NCI-H146 treated with DMSO at 0.1 percent for 48 hours (cell line): ENCODE measurements at regions not wholly inside any gene's neighbourhood (a gene's known extent, or its start where the extent isn't known, plus 50 kb on each side); places are given as distances from the start of the nearest gene placed in this dataset.
"Not testable (repeated sequence)": the region's sequence is repeated elsewhere in the genome, so short reads cannot be mapped to it uniquely, and the experiment has no call there.

ENCODE experiments used
- DNase-seq: peaks from one replicate; lab custom pipeline; 2025; ENCODE audit not compliant: unreplicated experiment; lab: John Stamatoyannopoulos, UW

DNA sequence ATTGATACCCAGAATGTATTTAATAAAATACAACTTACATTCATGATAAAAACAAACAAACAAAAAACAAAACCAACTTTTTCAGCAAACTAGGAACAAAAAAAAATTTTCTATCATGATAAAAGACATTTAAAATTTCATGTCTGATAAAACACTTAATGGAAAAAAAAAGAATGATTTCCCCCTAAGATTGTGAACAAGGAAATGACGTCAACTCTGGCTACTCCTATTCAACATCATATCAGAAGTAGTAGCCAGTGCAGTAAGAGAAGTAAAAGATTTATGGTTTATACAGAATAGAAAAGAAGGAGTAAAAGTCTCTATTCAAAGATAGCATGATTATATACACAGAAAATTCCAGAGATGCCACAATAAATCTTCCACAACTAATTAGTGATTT lies 1306.6 kb downstream of the FSCB start:
- no peak for DNase-seq

DNA sequence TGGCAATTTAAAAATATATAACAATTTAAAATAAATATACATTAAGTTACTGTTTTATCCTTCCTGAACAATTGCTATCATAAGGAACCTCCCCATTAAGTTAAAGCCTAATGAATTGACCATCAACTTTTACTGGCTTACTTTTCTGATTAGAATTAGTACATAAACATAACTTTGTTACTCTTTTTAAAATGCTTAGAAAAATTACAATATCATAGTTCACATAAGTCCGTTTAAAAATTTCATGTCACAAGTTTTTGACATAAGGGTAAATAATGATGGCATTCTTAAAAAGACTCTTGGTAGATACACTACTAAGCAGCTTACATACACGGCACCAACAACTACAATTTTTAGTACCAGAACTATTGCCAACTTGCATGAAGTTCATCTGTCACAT lies 1308.6 kb downstream of the FSCB start:
- DNase-seq, result no peak

DNA sequence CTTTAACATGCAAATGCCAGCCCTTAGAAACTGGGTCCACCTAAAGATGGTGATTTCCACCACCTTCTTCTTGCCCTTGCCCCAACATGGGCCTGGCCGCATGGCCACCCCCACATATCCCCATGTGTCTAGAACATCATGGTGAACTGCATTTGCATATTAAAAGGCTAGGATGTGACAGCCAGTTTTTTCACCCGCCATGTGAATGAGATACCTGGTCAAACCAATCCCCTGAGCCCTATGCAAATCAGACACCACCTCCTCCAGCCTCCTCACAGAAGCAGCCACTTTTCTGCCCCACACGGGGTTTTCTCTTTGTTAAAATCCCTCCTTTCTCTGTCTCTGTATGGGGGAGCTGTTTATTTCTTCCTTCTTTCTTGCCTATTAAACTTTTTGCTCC lies 1322.5 kb downstream of the FSCB start:
- no peak for DNase-seq

DNA sequence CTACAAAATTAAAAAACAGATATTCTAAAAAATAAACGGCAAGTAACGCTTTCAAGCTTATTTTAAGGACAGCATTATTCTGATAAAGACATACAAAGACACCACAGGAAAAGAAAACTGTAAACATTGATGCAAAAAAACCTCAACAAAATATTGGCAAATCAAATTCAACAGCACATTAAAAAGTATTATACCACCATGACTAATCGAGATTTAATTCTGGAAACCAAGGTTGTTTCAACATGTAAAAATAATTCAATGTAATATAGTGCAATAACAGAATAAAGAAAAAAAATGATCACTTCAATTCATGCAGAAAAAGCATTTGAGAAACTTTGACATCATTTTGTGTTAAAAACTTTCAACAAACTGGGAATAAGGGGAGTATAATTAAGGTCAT lies 1323.2 kb downstream of the FSCB start:
- DNase-seq, result no peak

DNA sequence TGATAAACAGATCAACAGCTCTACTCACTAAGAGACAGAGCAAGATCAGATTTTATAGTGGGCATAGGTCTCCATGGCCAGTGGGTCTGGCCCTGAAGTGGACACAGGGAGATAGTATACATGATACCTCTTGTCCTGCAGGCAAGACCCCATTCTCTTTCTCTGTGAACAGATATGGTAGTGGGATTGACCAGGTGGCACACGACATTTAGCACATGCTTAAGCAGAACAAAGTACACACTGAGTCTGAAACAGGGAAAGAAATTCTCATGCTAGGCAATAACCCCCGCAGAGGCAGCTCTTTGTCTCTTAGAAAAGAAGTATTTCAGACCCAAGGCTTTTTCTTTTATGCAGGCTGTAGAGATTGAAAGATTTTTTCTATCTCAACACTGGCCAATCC lies 1331.2 kb downstream of the FSCB start:
- no peak for DNase-seq

DNA sequence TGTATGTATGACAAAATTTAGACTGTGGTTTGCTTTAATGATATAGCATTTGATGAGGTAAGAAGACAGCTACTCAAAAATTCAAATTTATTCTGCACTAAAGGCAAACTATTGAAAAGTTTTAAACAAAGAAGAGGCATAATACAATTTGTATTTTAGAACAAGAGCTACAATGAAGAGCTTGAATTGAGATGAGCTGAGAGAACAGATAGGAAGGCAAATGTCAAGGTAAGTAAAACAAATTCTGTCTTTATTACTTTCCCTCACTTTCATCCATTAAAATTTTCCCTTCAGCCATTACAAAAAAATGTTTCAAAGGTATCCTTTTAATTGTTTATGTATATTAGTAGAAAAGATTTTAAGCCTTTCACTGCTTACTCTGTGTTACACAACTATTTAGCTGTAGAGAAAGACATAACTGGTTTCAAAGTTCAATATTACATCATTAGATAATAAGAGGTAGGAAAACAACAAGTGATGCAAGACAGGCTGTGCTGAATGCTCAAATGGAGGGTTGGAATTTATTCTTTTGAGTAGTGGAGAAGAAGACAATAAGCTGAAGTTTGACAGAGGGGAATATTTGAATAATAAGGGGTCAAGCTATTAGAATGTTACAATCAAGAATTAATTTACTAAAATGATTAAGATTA lies 1334.1 kb downstream of the FSCB start:
- DNase-seq, result no peak

DNA sequence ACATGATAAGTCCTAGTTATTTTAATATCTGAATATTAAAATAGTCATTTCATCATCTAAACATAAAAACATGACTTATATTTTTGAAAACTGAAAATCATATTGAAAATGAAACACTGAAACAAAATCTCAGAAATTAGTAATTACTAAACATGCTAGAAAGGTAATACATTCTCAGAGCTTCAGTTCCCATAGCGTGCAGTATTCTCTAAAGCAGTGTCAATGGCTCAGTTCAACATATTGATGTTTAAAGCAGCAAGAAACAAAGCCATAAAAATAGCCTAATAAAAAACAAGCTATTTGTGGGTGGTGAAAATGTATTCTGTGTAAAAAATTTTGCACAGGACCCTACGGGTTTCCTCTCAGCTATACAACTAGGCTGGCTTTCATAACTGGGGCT lies 1337.4 kb downstream of the FSCB start:
- DNase-seq, result no peak

DNA sequence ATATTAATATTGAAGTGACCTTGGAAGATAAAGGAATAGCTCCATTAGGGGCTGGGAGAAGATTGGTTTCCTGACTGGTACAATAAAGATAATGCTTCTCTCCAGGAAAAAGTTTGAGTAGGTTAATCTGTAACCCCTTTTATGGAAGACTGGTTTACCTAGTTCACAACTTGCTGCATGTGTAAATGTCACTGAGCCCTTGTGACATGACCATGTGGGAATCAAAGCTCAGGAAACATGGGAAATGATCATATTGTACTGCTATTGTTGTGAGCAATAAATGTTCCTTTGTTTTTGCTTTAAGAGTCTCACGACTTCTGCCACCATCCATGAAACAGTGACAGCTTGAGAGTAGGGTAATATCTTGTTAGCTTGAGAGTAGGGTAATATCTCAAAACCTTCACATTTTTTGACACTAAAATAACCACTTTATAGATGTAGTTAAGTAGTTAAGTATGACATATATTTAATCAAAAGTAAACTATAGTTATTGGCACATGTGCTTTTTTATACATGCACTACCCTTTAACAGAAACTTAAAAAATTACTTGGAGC lies 1338.6 kb downstream of the FSCB start:
- DNase-seq, result no peak

DNA sequence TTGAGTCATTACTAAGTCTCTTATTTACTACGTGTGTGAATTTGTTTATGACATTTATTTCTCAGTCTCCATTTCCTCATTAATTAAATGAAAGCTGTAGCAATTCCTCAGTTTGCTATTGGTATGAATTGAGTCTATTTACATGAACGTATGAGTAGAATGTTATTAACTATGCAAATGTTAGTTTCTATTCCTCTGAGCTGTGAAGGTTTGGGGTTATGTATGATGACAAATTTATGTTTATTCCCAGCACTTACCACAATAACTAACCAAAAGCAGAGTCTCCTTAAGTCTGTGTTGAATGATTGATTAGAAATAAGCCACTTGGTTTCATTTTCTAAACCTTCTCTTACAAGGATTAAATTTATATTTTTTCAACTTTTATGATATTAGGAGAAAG lies 1340.9 kb downstream of the FSCB start:
- no peak for DNase-seq

DNA sequence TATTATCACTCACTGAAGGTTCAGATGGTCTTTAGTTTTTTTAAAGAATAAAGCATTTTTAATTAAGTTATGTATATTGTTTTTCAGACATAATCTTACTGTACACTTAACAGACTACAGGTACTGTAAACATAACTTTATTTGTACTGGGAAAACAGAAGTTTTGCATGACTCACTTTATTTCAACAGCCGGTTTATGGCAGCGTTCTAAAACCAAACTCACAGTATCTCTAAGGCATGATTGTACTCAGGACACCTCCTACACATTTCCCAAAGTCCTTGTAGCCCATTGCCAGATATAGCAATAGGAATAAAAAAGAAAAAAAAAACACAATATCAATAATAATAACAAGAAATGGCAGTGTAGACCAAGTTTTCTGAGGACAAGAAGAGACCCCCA lies 1341.4 kb downstream of the FSCB start:
- no peak for DNase-seq

DNA sequence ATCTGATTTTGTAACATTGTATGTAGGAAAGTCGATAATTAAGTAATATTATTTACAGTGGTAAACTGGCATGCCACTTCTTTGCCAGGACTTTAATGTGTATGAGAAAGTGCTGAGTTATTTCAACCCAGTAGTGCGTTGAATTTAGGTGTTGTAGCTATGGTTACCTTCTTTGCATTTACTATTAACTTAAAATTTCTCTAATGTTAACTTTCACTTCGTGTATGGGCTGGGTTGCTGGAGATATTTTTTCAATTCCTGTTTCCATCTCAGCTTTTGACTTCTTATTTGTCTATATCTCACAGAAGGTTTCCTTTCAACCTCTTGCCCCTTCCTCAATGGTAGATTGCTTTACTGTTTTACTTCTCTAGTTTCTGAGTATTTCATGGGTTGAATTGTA lies 1345.6 kb downstream of the FSCB start:
- no peak for DNase-seq

DNA sequence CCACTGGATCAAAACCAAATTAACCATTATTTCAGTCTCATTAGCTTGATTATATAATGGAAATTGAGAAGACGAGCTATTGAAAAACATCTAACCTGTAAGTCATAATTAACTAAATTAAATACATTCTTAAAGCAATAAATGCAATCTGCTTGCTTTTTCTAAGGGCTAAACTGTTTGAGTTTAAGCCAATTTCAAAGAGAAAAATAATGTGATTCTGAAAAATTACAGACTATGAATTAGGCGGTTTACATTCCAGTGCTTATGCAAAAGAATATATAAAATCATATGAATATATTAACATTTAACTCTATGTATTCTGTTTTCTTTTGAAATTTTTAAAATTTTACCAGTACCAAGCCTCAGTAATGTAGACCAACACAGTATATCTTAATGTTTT lies 1349.4 kb downstream of the FSCB start:
- DNase-seq, result no peak

DNA sequence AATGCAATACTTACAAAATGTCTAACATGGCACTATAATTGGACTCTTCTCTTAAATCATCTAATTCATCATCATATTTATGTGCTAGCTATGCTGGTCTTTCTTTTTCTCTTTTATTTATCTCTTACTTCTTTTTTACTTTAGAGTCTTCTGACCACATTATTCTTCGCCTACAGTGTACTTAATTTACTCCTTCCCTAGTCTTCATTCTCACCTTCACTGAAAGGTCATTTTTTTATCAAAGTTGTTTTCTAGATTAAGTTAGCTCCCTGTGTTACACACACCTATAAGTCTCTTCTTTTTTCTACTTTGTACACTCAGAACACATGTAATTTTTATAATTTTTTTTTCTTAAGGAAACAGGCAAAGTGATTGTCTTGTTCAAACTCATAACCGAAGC lies 1351.2 kb downstream of the FSCB start:
- DNase-seq, result no peak

DNA sequence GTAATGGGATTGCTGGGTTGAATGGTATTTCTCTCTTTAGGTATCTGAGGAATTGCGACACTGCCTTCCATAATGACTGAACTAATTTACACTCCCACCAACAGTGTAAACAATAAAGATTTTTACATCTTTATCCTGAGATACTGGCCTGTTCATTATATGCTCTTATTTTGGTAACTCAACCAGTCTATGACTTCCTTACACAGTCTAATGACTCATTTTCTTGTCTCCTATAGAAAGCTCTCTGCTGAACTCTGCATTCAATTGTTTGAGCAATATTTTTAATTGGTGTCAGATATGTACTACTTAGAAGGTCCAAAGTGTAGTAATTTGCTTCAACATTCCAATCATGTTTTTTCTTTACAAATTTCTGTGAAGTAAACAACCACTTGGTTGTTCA lies 1351.8 kb downstream of the FSCB start:
- no peak for DNase-seq

DNA sequence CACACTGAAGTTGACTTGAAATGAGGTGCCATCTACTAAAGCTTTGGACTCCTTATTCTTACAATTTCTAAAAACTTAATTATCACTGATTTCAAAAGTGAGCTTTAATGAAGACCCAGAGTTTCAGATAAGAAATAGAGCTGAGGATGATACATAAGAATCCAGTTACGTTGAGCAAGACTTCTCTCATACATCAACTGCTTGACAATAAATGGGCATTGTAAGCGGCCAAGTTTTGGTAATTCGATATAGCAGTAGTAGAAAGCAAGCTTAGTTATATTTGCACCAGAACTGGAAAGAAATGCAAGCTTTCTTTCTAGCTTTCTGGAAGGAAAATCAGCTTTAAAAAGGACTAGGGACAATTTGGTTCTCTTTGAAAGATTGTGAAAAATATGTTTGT lies 1359.6 kb downstream of the FSCB start:
- DNase-seq, result no peak

DNA sequence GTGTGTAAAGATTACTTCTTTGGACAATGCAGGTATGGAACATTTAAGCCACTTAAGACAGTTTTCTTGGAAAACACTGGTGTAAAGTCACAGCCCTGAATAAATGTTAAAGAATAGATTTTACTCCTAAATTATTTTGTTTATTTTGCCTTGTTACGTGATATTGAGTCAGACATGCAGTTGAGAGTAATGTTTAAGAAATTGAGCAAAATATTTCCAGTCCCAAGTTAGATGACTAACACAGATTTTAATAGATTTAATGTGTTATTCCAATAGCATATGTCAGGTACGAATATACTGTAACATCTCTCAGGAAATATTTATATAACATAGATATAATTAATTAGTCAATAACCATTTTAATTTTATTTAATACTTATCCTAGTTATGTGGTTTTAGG lies 1361.7 kb downstream of the FSCB start:
- no peak for DNase-seq

DNA sequence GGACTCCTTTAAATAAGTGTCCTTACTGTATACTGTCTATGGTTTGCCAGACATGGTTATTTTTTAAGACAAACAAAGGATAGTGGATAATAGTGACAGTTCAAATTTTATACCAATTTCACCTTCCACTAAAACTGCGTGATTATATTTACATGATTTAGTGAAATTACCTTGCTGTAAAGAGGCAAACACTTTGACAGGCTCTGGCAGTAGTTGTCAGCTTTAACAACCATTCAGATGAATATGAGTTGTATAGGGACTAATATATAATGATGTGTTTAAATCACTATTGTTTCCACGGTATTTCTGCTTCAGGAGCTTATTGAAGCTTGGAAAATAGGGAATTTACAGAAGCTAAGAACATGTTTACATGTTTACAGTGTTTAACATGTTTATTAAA lies 1364.0 kb downstream of the FSCB start:
- no peak for DNase-seq

DNA sequence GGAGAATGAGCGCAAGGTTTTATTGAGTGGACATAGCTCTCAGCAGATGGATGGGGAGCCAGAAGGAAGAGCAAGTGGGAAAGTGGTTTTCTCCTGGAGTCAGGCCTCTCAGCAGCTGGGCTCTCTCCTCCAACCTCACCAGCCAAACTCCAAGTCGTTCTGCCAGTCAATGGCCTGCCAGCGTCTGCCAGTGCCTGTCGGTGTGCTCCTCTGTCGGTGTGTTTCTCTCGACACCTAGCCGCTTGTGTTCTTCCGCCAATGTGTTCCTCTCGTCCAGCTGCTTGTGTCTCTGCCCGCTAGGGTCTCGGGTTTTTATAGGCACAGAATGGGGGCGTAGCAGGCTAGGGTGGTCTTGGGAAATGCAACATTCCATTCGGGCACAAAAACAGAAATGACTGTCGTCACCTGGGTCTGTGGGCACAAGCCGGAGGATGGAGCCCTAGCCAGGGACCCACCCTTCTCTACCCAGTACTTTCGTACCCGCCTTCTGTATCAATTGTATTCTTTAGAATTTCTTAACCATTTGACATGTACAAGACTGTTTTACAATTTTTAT lies 1365.4 kb downstream of the FSCB start:
- no peak for DNase-seq

DNA sequence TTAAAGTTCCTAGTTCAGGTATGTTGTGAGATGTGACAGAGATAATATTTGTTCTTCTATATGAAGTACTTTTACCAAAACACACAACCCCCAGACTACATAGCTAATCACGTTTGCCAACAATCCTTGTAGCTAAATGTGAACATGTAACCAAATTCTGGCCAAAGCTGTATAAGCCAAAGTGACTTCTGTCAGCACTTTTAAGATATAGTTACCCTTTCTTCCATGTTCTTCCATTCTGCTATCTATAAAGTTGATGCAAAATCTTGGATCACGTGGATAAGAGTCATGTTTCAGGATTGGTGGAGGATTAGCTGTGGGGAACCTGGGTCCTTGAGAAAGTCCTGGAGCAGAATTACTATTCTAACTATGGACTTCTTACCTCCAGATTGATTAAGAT lies 1366.6 kb downstream of the FSCB start:
- no peak for DNase-seq

DNA sequence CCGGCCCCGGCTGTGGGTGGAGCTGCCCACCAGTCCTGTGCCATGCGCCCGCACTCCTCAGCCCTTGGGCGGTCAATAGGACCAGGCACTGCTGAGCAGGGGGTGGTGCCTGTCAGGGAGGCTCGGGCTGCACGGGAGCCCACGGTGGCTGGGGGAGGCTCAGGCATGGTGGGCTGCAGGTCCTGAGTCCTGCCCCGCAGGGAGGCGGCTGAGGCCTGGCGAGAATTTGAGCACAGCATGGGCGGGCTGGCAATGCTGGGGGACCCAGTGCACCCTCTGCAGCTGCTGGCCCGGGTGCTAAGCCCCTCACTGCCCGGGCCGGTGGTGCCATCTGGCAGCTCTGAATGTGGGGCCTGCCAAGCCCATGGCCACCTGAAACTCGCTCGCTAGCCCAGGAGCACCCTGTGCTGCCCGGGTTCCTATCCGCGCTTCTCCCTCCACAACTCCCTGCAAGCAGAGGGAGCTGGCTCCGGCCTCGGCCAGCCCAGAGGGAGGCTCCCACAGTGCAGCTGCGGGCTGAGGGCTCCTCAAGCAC lies 1371.1 kb downstream of the FSCB start:
- no peak for DNase-seq

DNA sequence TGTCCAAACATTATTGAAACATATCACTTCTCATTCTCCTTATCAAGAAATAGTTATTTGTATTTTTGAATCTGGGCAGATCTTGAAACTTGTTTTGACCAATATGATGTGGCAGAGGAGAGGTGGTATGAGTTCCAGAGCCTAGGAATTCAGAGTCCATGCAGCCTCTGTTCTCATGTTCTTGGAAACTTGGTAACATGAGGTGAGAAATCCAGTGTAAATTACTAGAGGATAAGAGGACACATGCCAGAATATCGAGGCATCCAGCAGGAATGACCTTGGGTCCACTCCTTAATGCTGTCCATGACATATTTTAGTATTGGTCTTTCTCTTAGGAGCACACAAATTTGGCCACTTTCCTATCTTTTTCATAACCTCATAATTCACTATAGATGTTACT lies 1374.6 kb downstream of the FSCB start:
- DNase-seq, result no peak

DNA sequence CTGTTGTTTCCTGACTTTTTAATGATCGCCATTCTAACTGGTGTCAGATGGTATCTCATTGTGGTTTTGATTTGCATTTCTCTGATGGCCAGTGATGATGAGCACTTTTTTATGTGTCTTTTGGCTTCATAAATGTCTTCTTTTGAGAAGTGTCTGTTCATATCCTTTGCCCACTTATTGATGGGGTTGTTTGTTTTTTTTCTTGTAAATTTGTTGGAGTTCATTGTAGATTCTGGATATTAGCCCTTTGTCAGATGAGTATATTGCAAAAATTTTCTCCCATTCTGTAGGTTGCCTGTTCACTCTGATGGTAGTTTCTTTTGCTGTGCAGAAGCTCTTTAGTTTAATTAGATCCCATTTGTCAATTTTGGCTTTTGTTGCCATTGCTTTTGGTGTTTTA lies 1378.7 kb downstream of the FSCB start:
- not testable (repeated sequence) for DNase-seq

DNA sequence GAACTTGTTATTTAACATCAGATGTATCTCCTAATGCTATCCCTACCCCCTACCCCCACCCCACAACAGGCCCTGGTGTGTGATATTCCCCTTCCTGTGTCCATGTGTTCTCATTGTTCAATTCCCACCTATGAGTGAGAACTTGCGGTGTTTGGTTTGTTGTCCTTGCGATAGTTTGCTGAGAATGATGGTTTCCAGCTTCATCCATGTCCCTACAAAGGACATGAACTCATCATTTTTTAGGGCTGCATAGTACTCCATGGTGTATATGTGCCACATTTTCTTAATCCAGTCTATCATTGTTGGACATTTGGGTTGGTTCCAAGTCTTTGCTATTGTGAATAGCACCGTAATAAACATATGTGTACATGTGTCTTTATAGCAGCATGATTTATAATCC lies 1379.2 kb downstream of the FSCB start:
- DNase-seq, result not testable (repeated sequence)
